GM12872 (cell line): ENCODE measurements at regions not wholly inside any gene's neighbourhood (a gene's known extent, or its start where the extent isn't known, plus 50 kb on each side); places are given as distances from the start of the nearest gene placed in this dataset.

Source experiments
- CTCF ChIP-seq: IDR thresholded peaks from 3 replicates; pipeline ENCODE4 v1.5.1; 2011; ENCODE audit warnings: low read depth, mild to moderate bottlenecking, low read length, moderate library complexity; ENCODE audit not compliant: insufficient read depth

DNA sequence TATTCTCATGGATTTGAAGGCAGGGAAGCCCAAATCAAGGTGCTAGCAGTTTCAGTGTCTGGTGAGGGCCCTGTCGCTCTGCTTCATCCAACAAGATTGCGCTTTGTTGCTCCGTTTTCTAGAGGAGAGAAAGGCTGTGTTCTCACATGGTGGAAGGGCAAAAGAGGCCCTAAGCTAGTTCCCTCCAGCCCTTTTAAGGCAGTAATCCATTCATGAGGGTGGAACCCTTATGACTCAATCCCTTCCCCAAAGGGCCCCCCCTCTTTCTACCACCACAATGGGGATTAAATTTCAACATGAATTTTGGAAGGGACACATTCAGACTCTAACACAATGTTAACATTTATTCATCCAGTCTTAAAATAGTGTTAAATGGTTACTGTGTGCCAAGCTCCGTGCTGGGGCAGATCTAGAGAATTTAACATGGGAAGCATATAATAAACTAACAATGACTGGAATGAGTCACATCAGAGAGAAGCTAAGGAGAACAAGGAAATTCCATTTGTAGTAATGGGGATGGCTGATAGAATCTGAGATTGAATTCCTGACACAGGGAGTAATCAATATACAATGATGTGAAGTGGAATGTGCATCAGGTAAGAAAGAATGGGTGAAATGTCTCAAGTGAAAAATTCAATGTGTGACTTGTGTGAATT, 382.8 kb upstream of the ZNF608 start:
- no peak for TF ChIP-seq CTCF

- no peak for TF ChIP-seq CTCF
Measured at GRCh38 chr5:125130591-125130990, 384.2 kb upstream of the ZNF608 start.

GRCh38 chr5:125134216-125135081, 388.0 kb upstream of the ZNF608 start:
- no peak for TF ChIP-seq CTCF

DNA sequence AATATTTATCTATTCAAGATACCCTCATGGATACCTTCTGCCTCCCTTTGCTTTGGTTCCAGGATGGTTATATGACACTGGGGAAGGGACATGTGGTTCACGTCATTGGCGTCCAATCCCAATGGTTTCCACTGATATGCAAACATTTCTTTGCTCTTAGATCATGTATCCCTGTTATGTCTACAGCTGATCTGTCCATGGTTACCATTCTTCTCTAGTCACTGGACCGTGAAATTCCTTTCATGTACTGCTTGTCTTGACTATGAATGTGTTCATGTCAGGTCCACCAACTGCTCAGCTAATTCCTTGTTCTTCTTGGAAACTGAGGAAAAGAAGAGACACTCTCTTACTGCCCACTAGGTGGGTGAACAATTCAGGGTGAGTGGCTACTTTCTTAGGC, 391.1 kb upstream of the ZNF608 start:
- no peak for TF ChIP-seq CTCF

DNA sequence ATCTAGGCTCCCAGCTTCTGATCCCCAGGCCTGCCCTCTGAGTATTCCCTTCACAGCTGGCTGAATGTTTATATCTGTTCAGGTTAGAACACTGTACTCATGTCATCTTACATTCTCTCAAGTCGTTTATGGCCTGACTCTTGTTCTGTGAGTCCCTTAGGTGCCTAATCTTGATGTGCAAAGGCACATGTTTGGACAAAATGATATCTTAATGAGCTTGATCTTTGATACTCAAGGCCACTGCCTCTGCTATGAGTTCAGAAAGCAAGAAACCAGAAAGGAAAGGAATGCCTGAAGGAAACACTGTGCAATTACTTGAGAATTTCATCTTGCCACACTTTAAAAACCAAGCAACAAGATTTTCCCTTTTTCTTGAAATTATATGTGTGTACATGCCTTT, 391.8 kb upstream of the ZNF608 start:
- TF ChIP-seq CTCF, result no peak

DNA sequence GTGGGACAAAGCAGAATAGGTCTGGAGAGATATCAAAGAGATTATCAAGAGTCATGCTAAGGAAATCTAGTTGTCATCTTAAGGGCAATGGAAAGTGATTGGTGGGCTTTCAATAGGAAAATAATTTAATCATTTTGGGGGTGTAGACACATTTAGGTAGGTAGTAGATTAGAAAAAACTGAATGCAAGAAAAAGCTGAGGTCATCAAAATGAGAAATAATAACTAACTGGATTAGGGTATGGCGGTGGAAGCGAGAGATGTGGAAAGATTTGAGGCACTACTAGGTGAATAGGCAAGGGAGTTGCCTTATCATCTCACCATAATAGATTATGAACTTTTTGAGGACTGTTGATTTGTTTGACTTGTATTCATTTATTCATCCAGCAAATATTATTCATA, 393.2 kb upstream of the ZNF608 start:
- TF ChIP-seq CTCF, result no peak

DNA sequence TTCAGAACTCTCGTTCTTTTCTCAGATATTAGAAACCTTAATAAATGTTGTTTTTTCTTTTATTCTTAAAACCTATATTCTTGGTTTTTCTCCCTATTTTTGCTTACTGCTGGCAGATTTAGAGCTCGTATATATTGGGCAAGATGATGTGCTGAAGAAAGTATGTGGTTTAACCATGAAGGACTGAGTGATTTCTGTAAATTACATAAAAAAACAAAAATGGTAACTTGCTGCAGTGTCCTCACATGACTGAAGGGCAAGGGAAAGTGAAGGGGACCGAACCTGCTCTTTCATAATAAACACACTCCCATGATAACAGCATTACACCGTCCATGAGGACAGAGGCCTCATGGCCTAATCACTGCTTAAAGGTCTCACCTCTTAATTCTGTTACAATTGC, 393.8 kb upstream of the ZNF608 start:
- TF ChIP-seq CTCF, result no peak
